ENCODE measurements at regions not wholly inside any gene's neighbourhood (a gene's known extent, or its start where the extent isn't known, plus 50 kb on each side); places are given as distances from the start of the nearest gene placed in this dataset.

DNA sequence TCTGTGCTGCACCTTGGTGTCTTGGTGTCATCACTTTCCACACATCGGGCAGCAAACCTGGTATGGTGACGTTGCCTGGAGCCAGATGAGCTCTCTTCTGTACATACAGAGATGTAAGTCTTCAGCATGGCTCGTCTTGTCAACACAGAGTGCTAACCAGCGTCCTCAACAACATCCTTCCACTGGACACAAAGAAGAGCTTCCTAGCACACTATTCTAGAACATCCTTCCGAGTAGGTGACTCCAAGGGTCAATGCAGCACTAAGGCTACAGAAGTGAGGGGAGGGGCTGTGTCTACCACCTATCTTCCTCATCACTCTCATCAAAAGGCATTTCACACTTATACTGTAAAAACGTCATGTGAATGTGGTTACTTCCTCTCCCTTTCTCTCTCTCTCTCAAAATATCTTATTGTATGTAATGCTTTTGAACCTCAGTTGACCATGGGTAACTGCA, 108.1 kb upstream of the SLC1A4 start:
- Histone ChIP-seq H3K27ac (ENCODE audit: extremely low read depth, low read depth, low read length) (no peak overlapping the region), H3K4me3 (ENCODE audit: low read depth, low read length) (no peak overlapping the region), H3K9me3 (ENCODE audit: control insufficient read depth, insufficient read depth, low read depth, low read length) (no peaks in the 10 kb centered on the region), H3K4me1 (ENCODE audit: control insufficient read depth, insufficient read depth, low read length) (no peaks in the 10 kb centered on the region), H3K36me3 (ENCODE audit: control insufficient read depth in 2 of 2, insufficient read depth in 1 of 2, low read length in 2 of 2) (no peaks in the 10 kb centered on the region)
- POLR2A ChIA-PET, result no interaction called here
- TF ChIP-seq, protein P1, sequence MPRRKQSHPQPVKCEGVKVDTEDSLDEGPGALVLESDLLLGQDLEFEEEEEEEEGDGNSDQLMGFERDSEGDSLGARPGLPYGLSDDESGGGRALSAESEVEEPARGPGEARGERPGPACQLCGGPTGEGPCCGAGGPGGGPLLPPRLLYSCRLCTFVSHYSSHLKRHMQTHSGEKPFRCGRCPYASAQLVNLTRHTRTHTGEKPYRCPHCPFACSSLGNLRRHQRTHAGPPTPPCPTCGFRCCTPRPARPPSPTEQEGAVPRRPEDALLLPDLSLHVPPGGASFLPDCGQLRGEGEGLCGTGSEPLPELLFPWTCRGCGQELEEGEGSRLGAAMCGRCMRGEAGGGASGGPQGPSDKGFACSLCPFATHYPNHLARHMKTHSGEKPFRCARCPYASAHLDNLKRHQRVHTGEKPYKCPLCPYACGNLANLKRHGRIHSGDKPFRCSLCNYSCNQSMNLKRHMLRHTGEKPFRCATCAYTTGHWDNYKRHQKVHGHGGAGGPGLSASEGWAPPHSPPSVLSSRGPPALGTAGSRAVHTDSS (tag by site-specific recombination; IDR thresholded peaks at IDR 0.05), result no peak
- TF ChIP-seq ZNF792 (tag by site-specific recombination; IDR thresholded peaks at IDR 0.05) (no peak), ZNF76 (tag by site-specific recombination; IDR thresholded peaks at IDR 0.05; ENCODE audit: borderline replicate concordance, low read depth) (no peak), TCF7L2 (IDR thresholded peaks at IDR 0.05; ENCODE audit: borderline replicate concordance, low read depth, low read length) (no peak), WT1 (tag by site-specific recombination; IDR thresholded peaks at IDR 0.05) (no peak), ZNF433 (tag by site-specific recombination; IDR thresholded peaks at IDR 0.05; ENCODE audit: low read depth) (no peak), SALL2 (tag by site-specific recombination; IDR thresholded peaks at IDR 0.05; ENCODE audit: borderline replicate concordance) (no peak), ZNF248 (tag by site-specific recombination; IDR thresholded peaks at IDR 0.05) (no peak), ZNF544 (tag by site-specific recombination; IDR thresholded peaks at IDR 0.05) (no peak), ZNF211 (tag by site-specific recombination; IDR thresholded peaks at IDR 0.05; ENCODE audit: low read depth) (no peak), ZNF416 (tag by site-specific recombination; IDR thresholded peaks at IDR 0.05) (no peak), ZNF48 (tag by site-specific recombination; IDR thresholded peaks at IDR 0.05) (no peak), ZNF155 (tag by site-specific recombination; IDR thresholded peaks at IDR 0.05) (no peak)
- TF ChIP-seq, protein P2, sequence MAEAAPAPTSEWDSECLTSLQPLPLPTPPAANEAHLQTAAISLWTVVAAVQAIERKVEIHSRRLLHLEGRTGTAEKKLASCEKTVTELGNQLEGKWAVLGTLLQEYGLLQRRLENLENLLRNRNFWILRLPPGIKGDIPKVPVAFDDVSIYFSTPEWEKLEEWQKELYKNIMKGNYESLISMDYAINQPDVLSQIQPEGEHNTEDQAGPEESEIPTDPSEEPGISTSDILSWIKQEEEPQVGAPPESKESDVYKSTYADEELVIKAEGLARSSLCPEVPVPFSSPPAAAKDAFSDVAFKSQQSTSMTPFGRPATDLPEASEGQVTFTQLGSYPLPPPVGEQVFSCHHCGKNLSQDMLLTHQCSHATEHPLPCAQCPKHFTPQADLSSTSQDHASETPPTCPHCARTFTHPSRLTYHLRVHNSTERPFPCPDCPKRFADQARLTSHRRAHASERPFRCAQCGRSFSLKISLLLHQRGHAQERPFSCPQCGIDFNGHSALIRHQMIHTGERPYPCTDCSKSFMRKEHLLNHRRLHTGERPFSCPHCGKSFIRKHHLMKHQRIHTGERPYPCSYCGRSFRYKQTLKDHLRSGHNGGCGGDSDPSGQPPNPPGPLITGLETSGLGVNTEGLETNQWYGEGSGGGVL (tag by site-specific recombination; IDR thresholded peaks at IDR 0.05), result no peak
- TF ChIP-seq, protein P3, sequence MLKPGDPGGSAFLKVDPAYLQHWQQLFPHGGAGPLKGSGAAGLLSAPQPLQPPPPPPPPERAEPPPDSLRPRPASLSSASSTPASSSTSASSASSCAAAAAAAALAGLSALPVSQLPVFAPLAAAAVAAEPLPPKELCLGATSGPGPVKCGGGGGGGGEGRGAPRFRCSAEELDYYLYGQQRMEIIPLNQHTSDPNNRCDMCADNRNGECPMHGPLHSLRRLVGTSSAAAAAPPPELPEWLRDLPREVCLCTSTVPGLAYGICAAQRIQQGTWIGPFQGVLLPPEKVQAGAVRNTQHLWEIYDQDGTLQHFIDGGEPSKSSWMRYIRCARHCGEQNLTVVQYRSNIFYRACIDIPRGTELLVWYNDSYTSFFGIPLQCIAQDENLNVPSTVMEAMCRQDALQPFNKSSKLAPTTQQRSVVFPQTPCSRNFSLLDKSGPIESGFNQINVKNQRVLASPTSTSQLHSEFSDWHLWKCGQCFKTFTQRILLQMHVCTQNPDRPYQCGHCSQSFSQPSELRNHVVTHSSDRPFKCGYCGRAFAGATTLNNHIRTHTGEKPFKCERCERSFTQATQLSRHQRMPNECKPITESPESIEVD (tag by site-specific recombination; IDR thresholded peaks at IDR 0.05), result no peak
- TF ChIP-seq, protein P4, sequence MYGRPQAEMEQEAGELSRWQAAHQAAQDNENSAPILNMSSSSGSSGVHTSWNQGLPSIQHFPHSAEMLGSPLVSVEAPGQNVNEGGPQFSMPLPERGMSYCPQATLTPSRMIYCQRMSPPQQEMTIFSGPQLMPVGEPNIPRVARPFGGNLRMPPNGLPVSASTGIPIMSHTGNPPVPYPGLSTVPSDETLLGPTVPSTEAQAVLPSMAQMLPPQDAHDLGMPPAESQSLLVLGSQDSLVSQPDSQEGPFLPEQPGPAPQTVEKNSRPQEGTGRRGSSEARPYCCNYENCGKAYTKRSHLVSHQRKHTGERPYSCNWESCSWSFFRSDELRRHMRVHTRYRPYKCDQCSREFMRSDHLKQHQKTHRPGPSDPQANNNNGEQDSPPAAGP (tag by site-specific recombination; IDR thresholded peaks at IDR 0.05), result no peak
- CTCF ChIA-PET, result interaction anchor here (0.6 kb wide), 1 partner anchor 691 kb away, joined by 5 read pairs; no protein-coding TSS in a partner anchor

DNA sequence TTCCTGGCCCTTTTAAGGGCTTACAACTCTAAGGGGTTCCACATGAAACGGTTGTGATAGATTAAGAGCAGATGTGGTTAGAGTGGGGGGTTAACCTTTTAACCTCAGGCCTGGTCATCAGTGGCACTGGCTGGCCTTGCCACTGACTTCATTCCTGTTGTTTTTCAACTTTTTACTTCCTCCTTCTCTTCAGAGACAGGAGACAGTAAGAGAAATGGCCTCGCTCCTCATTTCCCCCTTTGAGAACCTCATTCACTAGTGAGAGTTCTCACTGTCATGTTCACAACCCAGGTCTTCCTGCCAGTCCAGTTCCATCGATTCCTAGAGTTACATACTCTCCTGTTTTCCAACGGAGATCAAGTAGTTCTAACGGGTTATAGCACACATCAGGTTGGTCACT, 101.6 kb upstream of the SLC1A4 start:
- no peak overlapping the region for H3K27ac ChIP-seq (ENCODE audit: extremely low read depth, low read depth, low read length)
- no peaks in the 10 kb centered on the region for H3K36me3 ChIP-seq (ENCODE audit: control insufficient read depth in 2 of 2, insufficient read depth in 1 of 2, low read length in 2 of 2)
- H3K4me1 ChIP-seq (ENCODE audit: control insufficient read depth, insufficient read depth, low read length), result no peaks in the 10 kb centered on the region
- CTCF ChIA-PET, result interaction anchor here (0.6 kb wide), 2 partner anchors 23 to 856 kb away, joined by 3 to 4 read pairs; no protein-coding TSS in a partner anchor
- H3K9me3 ChIP-seq (ENCODE audit: control insufficient read depth, insufficient read depth, low read depth, low read length), result no peaks in the 10 kb centered on the region
- no peak overlapping the region for H3K4me3 ChIP-seq (ENCODE audit: low read depth, low read length)
- POLR2A ChIA-PET, result no interaction called here
- no peak for TF ChIP-seq ZBTB1 (tag by site-specific recombination; IDR thresholded peaks at IDR 0.05)
- TF ChIP-seq, protein P5, sequence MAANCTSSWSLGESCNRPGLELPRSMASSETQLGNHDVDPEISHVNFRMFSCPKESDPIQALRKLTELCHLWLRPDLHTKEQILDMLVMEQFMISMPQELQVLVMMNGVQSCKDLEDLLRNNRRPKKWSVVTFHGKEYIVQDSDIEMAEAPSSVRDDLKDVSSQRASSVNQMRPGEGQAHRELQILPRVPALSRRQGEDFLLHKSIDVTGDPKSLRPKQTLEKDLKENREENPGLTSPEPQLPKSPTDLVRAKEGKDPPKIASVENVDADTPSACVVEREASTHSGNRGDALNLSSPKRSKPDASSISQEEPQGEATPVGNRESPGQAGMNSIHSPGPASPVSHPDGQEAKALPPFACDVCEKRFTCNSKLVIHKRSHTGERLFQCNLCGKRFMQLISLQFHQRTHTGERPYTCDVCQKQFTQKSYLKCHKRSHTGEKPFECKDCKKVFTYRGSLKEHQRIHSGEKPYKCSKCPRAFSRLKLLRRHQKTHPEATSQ (tag by site-specific recombination; IDR thresholded peaks at IDR 0.05), result no peak
- TF ChIP-seq, protein P6, sequence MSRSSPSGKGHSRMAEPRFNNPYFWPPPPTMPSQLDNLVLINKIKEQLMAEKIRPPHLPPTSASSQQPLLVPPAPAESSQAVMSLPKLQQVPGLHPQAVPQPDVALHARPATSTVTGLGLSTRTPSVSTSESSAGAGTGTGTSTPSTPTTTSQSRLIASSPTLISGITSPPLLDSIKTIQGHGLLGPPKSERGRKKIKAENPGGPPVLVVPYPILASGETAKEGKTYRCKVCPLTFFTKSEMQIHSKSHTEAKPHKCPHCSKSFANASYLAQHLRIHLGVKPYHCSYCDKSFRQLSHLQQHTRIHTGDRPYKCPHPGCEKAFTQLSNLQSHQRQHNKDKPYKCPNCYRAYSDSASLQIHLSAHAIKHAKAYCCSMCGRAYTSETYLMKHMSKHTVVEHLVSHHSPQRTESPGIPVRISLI (tag by site-specific recombination; IDR thresholded peaks at IDR 0.05), result no peak
- TF ChIP-seq BCL11B (tag by site-specific recombination; IDR thresholded peaks at IDR 0.05; ENCODE audit: low read depth), result no peak
- TF ChIP-seq, protein P4 (tag by site-specific recombination; IDR thresholded peaks at IDR 0.05), result no peak
- no peak for TF ChIP-seq KLF7 (tag by site-specific recombination; IDR thresholded peaks at IDR 0.05; ENCODE audit: borderline replicate concordance)
- no peak for TF ChIP-seq ZNF473 (tag by site-specific recombination; IDR thresholded peaks at IDR 0.05)
- no peak for TF ChIP-seq ZFHX2 (tag by site-specific recombination; conservative IDR thresholded peaks at IDR 0.05)
- no peak for TF ChIP-seq ZBTB8A (tag by site-specific recombination; IDR thresholded peaks at IDR 0.05)
- no peak for TF ChIP-seq ZNF654 (tag by site-specific recombination; IDR thresholded peaks at IDR 0.05; ENCODE audit: low read depth)
- no peak for TF ChIP-seq ZNF747 (tag by site-specific recombination; IDR thresholded peaks at IDR 0.05)
- TF ChIP-seq ZNF785 (tag by site-specific recombination; IDR thresholded peaks at IDR 0.05), result no peak

Measured in HEK293 (cell line).